GM21737 (cell line): ENCODE measurements at regions not wholly inside any gene's neighbourhood (a gene's known extent, or its start where the extent isn't known, plus 50 kb on each side); places are given as distances from the start of the nearest gene placed in this dataset.

Source experiments
- ATAC-seq: cut with Tn5 transposase; IDR thresholded peaks from one replicate; pipeline ENCODE4 v1.9.1; 2021; ENCODE audit warnings: mild to moderate bottlenecking, moderate library complexity; ENCODE audit not compliant: unreplicated experiment

GRCh38 chr3:66740260-66740659, 239.4 kb upstream of the LRIG1 start:
- ATAC-seq: no peak

- no peak for ATAC-seq
These were observed 243.7 kb upstream of the LRIG1 start for GRCh38 chr3:66744521-66744920.

GRCh38 chr3:66744986-66745385, 244.2 kb upstream of the LRIG1 start:
- no peak for ATAC-seq

- no peak for ATAC-seq
These were observed 246.4 kb upstream of the LRIG1 start for GRCh38 chr3:66747261-66747660.

GRCh38 chr3:66747696-66748095, 246.9 kb upstream of the LRIG1 start:
- no peak for ATAC-seq

GRCh38 chr3:66748175-66748876, 247.5 kb upstream of the LRIG1 start:
- ATAC-seq: no peak

GRCh38 chr3:66751842-66752241, 246.3 kb upstream of the KBTBD8 start:
- ATAC-seq: no peak

- ATAC-seq: no peak
These were observed 244.4 kb upstream of the KBTBD8 start for GRCh38 chr3:66753670-66754069.

GRCh38 chr3:66754613-66755012, 243.5 kb upstream of the KBTBD8 start:
- ATAC-seq: no peak

- ATAC-seq: no peak
These were observed 242.2 kb upstream of the KBTBD8 start for GRCh38 chr3:66755924-66756323.

GRCh38 chr3:66756468-66757036, 241.6 kb upstream of the KBTBD8 start:
- ATAC-seq: no peak

- ATAC-seq: no peak
These were observed 236.9 kb upstream of the KBTBD8 start for GRCh38 chr3:66761093-66761780.

GRCh38 chr3:66762916-66763693, 235.0 kb upstream of the KBTBD8 start:
- no peak for ATAC-seq

- no peak for ATAC-seq
These were observed 220.0 kb upstream of the KBTBD8 start for GRCh38 chr3:66778107-66778506.

GRCh38 chr3:66778777-66779176, 219.3 kb upstream of the KBTBD8 start:
- ATAC-seq: no peak

GRCh38 chr3:66785191-66785909, 212.8 kb upstream of the KBTBD8 start:
- ATAC-seq: no peak

- ATAC-seq: no peak
These were observed 208.4 kb upstream of the KBTBD8 start for GRCh38 chr3:66789580-66790237.

- no peak for ATAC-seq
These were observed 206.0 kb upstream of the KBTBD8 start for GRCh38 chr3:66792086-66792485.

- ATAC-seq: no peak
These were observed 202.7 kb upstream of the KBTBD8 start for GRCh38 chr3:66795365-66795764.

GRCh38 chr3:66796343-66796742, 201.8 kb upstream of the KBTBD8 start:
- no peak for ATAC-seq
